Esophagus muscularis mucosa (tissue), 4 donors: ENCODE measurements at regions not wholly inside any gene's neighbourhood (a gene's known extent, or its start where the extent isn't known, plus 50 kb on each side); places are given as distances from the start of the nearest gene placed in this dataset.

Source experiments
- EP300 ChIP-seq: sonication (generic); formaldehyde crosslinking; IDR thresholded peaks from one replicate; pipeline ENCODE4 v1.6.1; 2017; ENCODE audit warnings: antibody characterized with exemption
- POLR2AphosphoS5 ChIP-seq, 2 donors: sonication (generic); formaldehyde crosslinking; IDR thresholded peaks; one replicate each; pipeline ENCODE4 v1.6.1; 2017; ENCODE audit warnings: antibody characterized with exemption in 2 of 2
- TF ChIP-seq, protein P1 (sequence below), 3 experiments: fragments of 200-600 bp in 2 of 3; fragments of 450-650 bp in 1 of 3; sonication (generic) in 2 of 3; IDR thresholded peaks; one replicate each; pipeline ENCODE4 v1.5.1; 2017 to 2019; ENCODE audit warnings: antibody characterized with exemption in 3 of 3, mild to moderate bottlenecking in 2 of 3, moderate library complexity in 1 of 3

DNA sequence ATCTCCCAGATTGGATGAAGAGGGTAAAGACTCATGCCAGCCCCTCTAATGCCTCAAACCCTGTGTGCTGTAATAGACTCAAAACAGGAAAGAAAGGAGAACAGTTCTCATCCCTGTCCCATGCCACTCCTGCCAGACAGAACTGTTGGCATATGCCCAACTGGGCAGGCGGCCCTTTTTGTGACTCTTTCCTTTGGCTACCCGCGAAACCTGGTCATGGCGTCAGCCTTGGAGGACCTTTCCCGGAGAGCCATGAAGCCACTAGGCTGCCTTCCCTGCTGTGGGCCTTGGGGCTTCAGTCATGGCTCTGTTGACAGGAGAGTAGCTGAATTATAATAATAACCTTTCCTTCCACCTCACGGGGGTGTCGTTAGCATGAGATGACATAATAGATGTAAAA is 75.9 kb upstream of the SEMA6A start:
- TF ChIP-seq, protein P1, sequence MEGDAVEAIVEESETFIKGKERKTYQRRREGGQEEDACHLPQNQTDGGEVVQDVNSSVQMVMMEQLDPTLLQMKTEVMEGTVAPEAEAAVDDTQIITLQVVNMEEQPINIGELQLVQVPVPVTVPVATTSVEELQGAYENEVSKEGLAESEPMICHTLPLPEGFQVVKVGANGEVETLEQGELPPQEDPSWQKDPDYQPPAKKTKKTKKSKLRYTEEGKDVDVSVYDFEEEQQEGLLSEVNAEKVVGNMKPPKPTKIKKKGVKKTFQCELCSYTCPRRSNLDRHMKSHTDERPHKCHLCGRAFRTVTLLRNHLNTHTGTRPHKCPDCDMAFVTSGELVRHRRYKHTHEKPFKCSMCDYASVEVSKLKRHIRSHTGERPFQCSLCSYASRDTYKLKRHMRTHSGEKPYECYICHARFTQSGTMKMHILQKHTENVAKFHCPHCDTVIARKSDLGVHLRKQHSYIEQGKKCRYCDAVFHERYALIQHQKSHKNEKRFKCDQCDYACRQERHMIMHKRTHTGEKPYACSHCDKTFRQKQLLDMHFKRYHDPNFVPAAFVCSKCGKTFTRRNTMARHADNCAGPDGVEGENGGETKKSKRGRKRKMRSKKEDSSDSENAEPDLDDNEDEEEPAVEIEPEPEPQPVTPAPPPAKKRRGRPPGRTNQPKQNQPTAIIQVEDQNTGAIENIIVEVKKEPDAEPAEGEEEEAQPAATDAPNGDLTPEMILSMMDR (IDR thresholded peaks at IDR 0.05), result no peak
- TF ChIP-seq EP300 (no peak), POLR2AphosphoS5 (IDR thresholded peaks at IDR 0.05) (no peak)
